ENCODE measurements at regions not wholly inside any gene's neighbourhood (a gene's known extent, or its start where the extent isn't known, plus 50 kb on each side); places are given as distances from the start of the nearest gene placed in this dataset.

DNA sequence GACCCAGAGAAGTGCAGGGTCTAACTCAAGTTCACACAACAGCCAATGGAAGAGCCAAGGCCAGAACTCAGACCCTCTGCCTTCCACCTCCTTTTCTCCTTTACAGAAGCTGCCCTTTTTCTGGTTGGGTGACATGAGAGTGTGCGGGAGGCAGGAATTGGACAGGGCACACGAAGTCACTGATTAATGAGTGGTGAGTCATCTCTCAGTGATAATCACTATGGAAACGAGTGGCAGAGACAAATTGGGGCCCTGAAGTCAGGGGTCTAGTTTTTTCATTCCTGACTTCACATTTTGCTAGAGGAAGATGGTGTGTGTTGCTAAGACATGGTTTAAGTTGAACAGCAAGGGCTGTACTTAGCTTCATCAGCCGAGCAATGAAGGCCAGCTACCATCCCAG is 312.7 kb upstream of the CCL2 start:
- no peak for DNase-seq (ENCODE audit: low read depth in 4 of 6, low spot score in 6 of 6)
- Histone ChIP-seq H3K27me3 (ENCODE audit: control insufficient read depth, insufficient read depth, low read length) (no peaks in the 10 kb centered on the region), H3K9me3 (ENCODE audit: control insufficient read depth, insufficient read depth, low read length) (no peaks in the 10 kb centered on the region), H3K27ac (ENCODE audit: low read depth, low read length) (no peak overlapping the region), H3K36me3 (ENCODE audit: control insufficient read depth, insufficient read depth, low read length) (no peaks in the 10 kb centered on the region), H3K4me1 (ENCODE audit: control insufficient read depth, insufficient read depth, low read length) (peaks cover 10% of the 10 kb centered on the region), H3K4me3 (ENCODE audit: low read depth, low read length) (no peak overlapping the region)
- WGBS (ENCODE audit: insufficient coverage), result 55% methylated on average over 3 of the region's 4 CpGs

DNA sequence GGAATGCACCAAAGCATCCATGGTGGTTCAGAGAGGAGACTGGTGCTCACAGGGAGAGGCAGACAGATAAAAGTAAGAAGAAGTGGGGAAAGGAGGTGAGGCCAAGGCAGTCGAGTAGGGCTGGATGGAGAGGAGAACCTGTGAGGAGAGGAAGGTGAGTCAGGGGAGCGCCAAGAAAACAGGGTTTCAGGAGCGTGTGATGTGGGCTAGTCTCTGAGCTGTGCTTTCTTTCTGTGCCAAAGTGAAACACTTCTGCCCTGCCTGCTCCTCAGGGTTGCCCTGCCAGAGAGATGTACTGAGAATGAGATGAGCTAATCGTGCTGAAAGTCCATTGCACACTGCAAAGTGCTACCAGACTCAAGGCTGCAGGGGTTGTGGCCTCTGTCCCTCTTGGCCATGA is 310.7 kb upstream of the CCL2 start:
- WGBS (ENCODE audit: insufficient coverage), result 80% methylated on average over 4 of the region's 4 CpGs
- Histone ChIP-seq H3K4me3 (ENCODE audit: low read depth, low read length) (no peak overlapping the region), H3K4me1 (ENCODE audit: control insufficient read depth, insufficient read depth, low read length) (peaks cover 7% of the 10 kb centered on the region), H3K27ac (ENCODE audit: low read depth, low read length) (no peak overlapping the region), H3K27me3 (ENCODE audit: control insufficient read depth, insufficient read depth, low read length) (no peaks in the 10 kb centered on the region), H3K9me3 (ENCODE audit: control insufficient read depth, insufficient read depth, low read length) (no peaks in the 10 kb centered on the region), H3K36me3 (ENCODE audit: control insufficient read depth, insufficient read depth, low read length) (no peaks in the 10 kb centered on the region)
- DNase-seq (ENCODE audit: low read depth in 4 of 6, low spot score in 6 of 6), result no peak

DNA sequence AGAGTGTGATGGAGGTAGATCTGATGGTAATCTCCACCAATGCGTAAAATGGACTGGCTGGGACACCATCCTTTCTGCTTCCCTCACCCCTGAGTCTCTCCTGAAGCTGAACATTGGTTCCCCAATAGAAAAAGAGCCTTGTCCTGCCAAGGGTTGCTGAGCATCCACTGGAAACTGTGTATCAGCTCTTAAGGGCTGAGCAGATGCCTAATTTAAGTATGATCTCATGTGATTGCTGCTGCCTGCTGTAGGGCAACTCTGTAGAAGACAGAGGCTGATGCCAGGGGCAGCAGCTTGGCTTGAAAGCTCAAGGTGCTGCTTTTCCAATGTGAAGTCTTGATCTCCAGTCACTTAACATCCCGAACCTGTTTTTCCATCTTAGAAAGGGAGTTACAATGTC is 310.3 kb upstream of the CCL2 start:
- Histone ChIP-seq H3K36me3 (ENCODE audit: control insufficient read depth, insufficient read depth, low read length) (no peaks in the 10 kb centered on the region), H3K27ac (ENCODE audit: low read depth, low read length) (no peak overlapping the region), H3K27me3 (ENCODE audit: control insufficient read depth, insufficient read depth, low read length) (no peaks in the 10 kb centered on the region), H3K4me3 (ENCODE audit: low read depth, low read length) (no peak overlapping the region), H3K4me1 (ENCODE audit: control insufficient read depth, insufficient read depth, low read length) (peaks cover 7% of the 10 kb centered on the region), H3K9me3 (ENCODE audit: control insufficient read depth, insufficient read depth, low read length) (no peaks in the 10 kb centered on the region)
- WGBS (ENCODE audit: insufficient coverage), result 100% methylated on average over 1 of the region's 2 CpGs
- no peak for DNase-seq (ENCODE audit: low read depth in 4 of 6, low spot score in 6 of 6)

DNA sequence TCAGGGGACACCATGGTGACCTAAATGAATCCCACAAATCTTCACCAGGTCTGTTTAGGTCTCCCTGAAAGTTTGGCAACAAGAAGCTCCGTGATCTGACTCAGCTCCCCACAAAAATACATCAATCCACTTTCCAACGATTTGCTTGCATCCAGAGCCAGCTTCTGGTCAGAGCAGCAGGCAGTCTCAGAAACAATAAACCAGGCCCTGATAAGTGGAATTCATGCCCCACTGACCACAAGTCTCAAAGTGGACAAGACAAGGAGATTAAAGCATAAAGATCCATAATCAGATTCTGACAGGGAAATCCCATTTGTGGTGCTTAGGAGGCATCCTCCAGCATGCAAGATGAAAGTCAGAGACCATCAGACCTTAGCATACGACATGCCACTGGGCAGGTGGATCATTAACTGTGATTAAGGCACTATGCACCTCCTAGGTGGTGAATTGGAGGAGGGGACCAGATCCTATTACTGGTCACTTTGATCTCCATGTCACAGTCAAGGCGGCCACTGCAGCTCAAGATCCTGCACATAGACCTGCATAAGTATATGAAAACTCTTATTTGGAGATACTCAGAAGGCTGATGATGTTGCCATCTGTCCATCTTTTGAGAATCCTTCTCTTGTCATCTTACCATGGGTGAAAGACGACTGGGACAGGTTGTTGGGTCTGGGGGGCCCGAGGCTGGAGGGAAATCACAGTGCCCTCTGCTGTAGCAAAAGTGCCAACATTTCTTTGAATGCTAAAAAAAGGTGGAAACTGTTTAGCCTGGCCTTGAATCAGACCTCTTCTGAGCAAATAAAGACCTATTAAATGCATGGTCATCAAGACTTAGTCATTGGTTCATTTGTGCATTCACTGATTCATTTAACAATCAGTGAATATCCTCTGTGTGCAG is 309.2 kb upstream of the CCL2 start:
- Histone ChIP-seq H3K4me3 (ENCODE audit: low read depth, low read length) (no peak overlapping the region), H3K27me3 (ENCODE audit: control insufficient read depth, insufficient read depth, low read length) (no peaks in the 10 kb centered on the region), H3K9me3 (ENCODE audit: control insufficient read depth, insufficient read depth, low read length) (no peaks in the 10 kb centered on the region), H3K27ac (ENCODE audit: low read depth, low read length) (no peak overlapping the region), H3K36me3 (ENCODE audit: control insufficient read depth, insufficient read depth, low read length) (no peaks in the 10 kb centered on the region), H3K4me1 (ENCODE audit: control insufficient read depth, insufficient read depth, low read length) (peaks cover 3% of the 10 kb centered on the region)
- peak in 1 of 6 donors; percentile 21 for DNase-seq (ENCODE audit: low read depth in 4 of 6, low spot score in 6 of 6)
- WGBS (ENCODE audit: insufficient coverage), result 75% methylated on average over 4 of the region's 6 CpGs

DNA sequence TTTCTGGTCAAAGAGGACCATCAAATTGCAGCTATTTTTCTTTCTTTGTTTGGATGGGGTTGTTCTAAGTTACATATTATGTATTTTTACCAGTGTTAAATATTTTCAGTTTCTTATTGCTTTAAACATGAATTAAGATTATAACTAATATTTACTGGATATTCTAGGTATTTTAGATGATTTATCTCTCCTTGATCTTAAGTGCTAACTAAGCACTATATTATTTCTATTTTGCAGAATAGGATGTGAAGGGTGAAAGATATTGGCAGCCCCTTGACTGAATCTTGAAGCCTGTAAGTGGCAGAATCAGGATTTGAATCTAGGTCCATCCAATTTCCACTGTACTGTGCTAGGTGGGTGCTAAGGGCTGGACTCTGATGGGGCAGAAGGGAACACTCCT is 307.3 kb upstream of the CCL2 start:
- Histone ChIP-seq H3K4me3 (ENCODE audit: low read depth, low read length) (no peak overlapping the region), H3K27ac (ENCODE audit: low read depth, low read length) (no peak overlapping the region), H3K27me3 (ENCODE audit: control insufficient read depth, insufficient read depth, low read length) (no peaks in the 10 kb centered on the region), H3K36me3 (ENCODE audit: control insufficient read depth, insufficient read depth, low read length) (no peaks in the 10 kb centered on the region), H3K9me3 (ENCODE audit: control insufficient read depth, insufficient read depth, low read length) (no peaks in the 10 kb centered on the region), H3K4me1 (ENCODE audit: control insufficient read depth, insufficient read depth, low read length) (no peaks in the 10 kb centered on the region)
- DNase-seq (ENCODE audit: low read depth in 4 of 6, low spot score in 6 of 6), result no peak

DNA sequence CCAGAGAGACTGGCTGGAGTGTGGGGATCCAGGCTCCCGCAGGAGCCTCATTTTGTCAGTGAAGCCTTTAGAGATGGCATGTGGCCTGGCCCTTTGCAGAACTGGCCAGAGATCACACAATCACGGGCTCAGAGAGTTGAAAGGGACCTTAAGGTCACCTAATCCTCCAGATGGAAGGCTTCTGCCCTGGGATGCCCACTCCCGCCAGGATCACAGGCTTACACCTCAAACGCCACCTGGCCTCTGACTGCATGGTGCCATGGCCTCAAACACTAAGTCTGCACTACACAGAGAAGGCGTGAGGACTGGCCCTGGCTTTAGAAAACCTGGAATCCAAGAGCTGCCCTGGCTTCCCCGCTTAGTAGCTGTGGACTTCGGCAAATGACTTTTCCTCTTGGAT is 306.8 kb upstream of the CCL2 start:
- H3K36me3 ChIP-seq (ENCODE audit: control insufficient read depth, insufficient read depth, low read length), result no peaks in the 10 kb centered on the region
- no peak for DNase-seq (ENCODE audit: low read depth in 4 of 6, low spot score in 6 of 6)
- H3K9me3 ChIP-seq (ENCODE audit: control insufficient read depth, insufficient read depth, low read length), result no peaks in the 10 kb centered on the region
- no peaks in the 10 kb centered on the region for H3K4me1 ChIP-seq (ENCODE audit: control insufficient read depth, insufficient read depth, low read length)
- 95% methylated on average over 7 of the region's 7 CpGs for WGBS (ENCODE audit: insufficient coverage)
- H3K27me3 ChIP-seq (ENCODE audit: control insufficient read depth, insufficient read depth, low read length), result no peaks in the 10 kb centered on the region
- H3K4me3 ChIP-seq (ENCODE audit: low read depth, low read length), result no peak overlapping the region
- no peak overlapping the region for H3K27ac ChIP-seq (ENCODE audit: low read depth, low read length)

DNA sequence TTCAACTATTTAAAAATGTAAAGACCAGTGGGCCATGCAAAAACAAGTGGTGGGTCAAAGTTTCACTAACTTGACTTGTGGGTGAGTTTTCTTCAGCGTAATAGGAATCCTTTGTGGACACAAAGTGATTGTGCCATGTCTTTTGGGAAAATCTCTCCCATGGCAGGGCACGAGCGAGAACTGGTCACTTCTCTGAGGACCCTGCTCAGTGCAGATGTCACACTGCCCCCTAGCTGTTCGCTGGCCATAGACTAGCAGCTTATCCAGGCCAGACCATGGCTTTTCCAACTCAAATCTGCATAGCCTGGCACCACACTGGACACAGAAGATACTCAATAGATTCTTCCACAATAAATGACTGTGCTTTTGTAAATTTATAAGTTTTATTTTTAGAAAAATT is 306.0 kb upstream of the CCL2 start:
- no peaks in the 10 kb centered on the region for H3K36me3 ChIP-seq (ENCODE audit: control insufficient read depth, insufficient read depth, low read length)
- DNase-seq (ENCODE audit: low read depth in 4 of 6, low spot score in 6 of 6), result no peak
- no peak overlapping the region for H3K27ac ChIP-seq (ENCODE audit: low read depth, low read length)
- no peak overlapping the region for H3K4me3 ChIP-seq (ENCODE audit: low read depth, low read length)
- no peaks in the 10 kb centered on the region for H3K9me3 ChIP-seq (ENCODE audit: control insufficient read depth, insufficient read depth, low read length)
- H3K4me1 ChIP-seq (ENCODE audit: control insufficient read depth, insufficient read depth, low read length), result no peaks in the 10 kb centered on the region
- no peaks in the 10 kb centered on the region for H3K27me3 ChIP-seq (ENCODE audit: control insufficient read depth, insufficient read depth, low read length)
- WGBS (ENCODE audit: insufficient coverage), result 67% methylated on average over 4 of the region's 4 CpGs

DNA sequence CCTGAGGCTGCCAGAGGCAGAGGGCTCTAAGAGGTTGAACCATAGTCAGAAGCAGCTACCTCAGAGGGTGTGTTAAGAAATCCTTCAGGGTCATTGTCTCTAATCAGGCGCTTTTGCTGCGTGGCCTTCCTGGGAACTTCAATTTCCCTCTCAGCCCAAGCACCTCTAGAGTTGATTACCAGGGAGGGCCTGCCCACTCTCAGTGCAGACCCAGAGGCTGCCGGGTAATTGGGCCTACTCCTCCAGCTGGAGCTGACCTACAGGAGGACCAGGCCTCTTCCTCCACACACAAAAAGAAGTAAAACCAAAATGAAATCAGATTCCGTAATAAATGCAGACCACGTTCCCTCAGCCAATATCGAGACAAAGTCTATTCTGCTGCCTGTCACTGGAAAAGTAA is 305.0 kb upstream of the CCL2 start:
- DNase-seq (ENCODE audit: low read depth in 4 of 6, low spot score in 6 of 6), result no peak
- H3K27me3 ChIP-seq (ENCODE audit: control insufficient read depth, insufficient read depth, low read length), result no peaks in the 10 kb centered on the region
- no peak overlapping the region for H3K4me3 ChIP-seq (ENCODE audit: low read depth, low read length)
- WGBS (ENCODE audit: insufficient coverage), result 95% methylated on average over 3 of the region's 6 CpGs
- H3K27ac ChIP-seq (ENCODE audit: low read depth, low read length), result no peak overlapping the region
- no peaks in the 10 kb centered on the region for H3K4me1 ChIP-seq (ENCODE audit: control insufficient read depth, insufficient read depth, low read length)
- H3K9me3 ChIP-seq (ENCODE audit: control insufficient read depth, insufficient read depth, low read length), result no peaks in the 10 kb centered on the region
- H3K36me3 ChIP-seq (ENCODE audit: control insufficient read depth, insufficient read depth, low read length), result no peaks in the 10 kb centered on the region

DNA sequence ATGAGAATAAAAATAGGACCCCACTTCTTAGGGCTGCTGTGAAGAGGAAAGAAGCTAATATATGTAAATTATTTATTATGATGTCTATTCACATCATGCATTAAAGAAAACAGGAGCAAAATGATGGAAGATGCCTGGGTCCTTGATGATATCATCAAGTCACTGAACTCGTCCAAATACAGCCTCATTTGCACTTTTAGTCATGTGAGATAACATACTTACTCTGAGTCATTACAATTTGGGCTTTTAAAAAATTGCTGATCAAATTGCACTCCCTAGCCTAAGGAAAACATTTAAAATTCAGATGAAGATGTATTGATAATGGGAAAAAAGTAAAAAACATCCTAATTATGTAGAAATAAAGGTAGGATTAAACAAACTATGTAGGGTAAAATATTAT is 302.7 kb upstream of the CCL2 start:
- Histone ChIP-seq H3K4me3 (ENCODE audit: low read depth, low read length) (no peak overlapping the region), H3K4me1 (ENCODE audit: control insufficient read depth, insufficient read depth, low read length) (no peaks in the 10 kb centered on the region), H3K36me3 (ENCODE audit: control insufficient read depth, insufficient read depth, low read length) (no peaks in the 10 kb centered on the region), H3K27ac (ENCODE audit: low read depth, low read length) (no peak overlapping the region), H3K9me3 (ENCODE audit: control insufficient read depth, insufficient read depth, low read length) (no peaks in the 10 kb centered on the region), H3K27me3 (ENCODE audit: control insufficient read depth, insufficient read depth, low read length) (no peaks in the 10 kb centered on the region)
- DNase-seq (ENCODE audit: low read depth in 4 of 6, low spot score in 6 of 6), result no peak
- WGBS (ENCODE audit: insufficient coverage), result no CpG with 5 or more reads among the region's 1 CpG

DNA sequence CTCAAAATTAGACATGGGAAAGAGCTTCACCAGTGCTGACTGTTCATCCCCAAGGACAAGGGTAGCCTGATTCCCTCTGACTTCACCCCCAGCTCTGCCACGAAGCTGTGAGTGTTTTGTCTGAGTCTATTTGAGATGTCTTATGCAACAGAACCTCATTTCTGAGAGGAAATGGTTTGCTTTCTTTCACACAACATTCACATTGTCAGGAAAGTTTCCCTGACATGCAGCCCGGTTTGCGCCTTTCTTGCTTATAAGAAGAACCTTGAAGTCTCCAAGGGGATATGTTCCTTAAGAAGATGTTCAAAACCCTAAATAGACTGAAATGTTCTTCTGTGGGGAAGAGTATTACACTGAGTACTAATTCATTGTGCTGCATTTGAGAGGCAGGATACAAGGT is 300.5 kb upstream of the CCL2 start:
- no peak for DNase-seq (ENCODE audit: low read depth in 4 of 6, low spot score in 6 of 6)
- WGBS (ENCODE audit: insufficient coverage), result no CpG with 5 or more reads among the region's 3 CpGs
- H3K4me3 ChIP-seq (ENCODE audit: low read depth, low read length), result no peak overlapping the region
- H3K4me1 ChIP-seq (ENCODE audit: control insufficient read depth, insufficient read depth, low read length), result no peaks in the 10 kb centered on the region
- H3K9me3 ChIP-seq (ENCODE audit: control insufficient read depth, insufficient read depth, low read length), result no peaks in the 10 kb centered on the region
- H3K27ac ChIP-seq (ENCODE audit: low read depth, low read length), result no peak overlapping the region
- no peaks in the 10 kb centered on the region for H3K27me3 ChIP-seq (ENCODE audit: control insufficient read depth, insufficient read depth, low read length)
- H3K36me3 ChIP-seq (ENCODE audit: control insufficient read depth, insufficient read depth, low read length), result no peaks in the 10 kb centered on the region
